ENCODE measurements at regions not wholly inside any gene's neighbourhood (a gene's known extent, or its start where the extent isn't known, plus 50 kb on each side); places are given as distances from the start of the nearest gene placed in this dataset.

GRCh38 chr13:86606264-86606663 is 807.0 kb upstream of the SLITRK6 start (continued):
- TF ChIP-seq ISX (CRISPR knock-in tag; conservative IDR thresholded peaks at IDR 0.05), result no peak
- TF ChIP-seq CBX5 (CRISPR knock-in tag; IDR thresholded peaks at IDR 0.05; ENCODE audit: borderline replicate concordance), result no peak

GRCh38 chr13:86608701-86609100 is 809.5 kb upstream of the SLITRK6 start:
- CTCF ChIA-PET (ENCODE audit: low intra/inter-chr PET ratio, low total read pairs), result no interaction called here
- no peak for ATAC-seq
- POLR2A ChIA-PET, result no interaction called here

More at GRCh38 chr13:86608701-86609100, 809.5 kb upstream of the SLITRK6 start:
- H3K4me3 ChIP-seq (replicated peaks in 1 of 3; ENCODE audit: insufficient read depth in 1 of 3, low read depth in 2 of 3, low read length in 3 of 3), result no peak overlapping the region
- in situ Hi-C loops (cut with HindIII; ENCODE audit: extremely low pct_ligation_motif_present, low pct_unique_long_range_greater_than_20kb) (no loop called here), intact Hi-C loops (cut with micrococcal nuclease; ENCODE audit: unreplicated experiment) (no loop called here)
- H3K4me1 ChIP-seq (ENCODE audit: insufficient read depth, low read length), result no peaks in the 10 kb centered on the region
- no peaks in the 10 kb centered on the region for H3K79me2 ChIP-seq (ENCODE audit: insufficient read depth, low read length)
- no peak overlapping the region for H3K9ac ChIP-seq (ENCODE audit: insufficient read depth, low read depth, low read length)
- no peak for DNase-seq (ENCODE audit: low spot score)
- FAIRE-seq, result no peak
- no peak overlapping the region for H3K27ac ChIP-seq (ENCODE audit: extremely low read length, insufficient read depth, low read length)
- H2AFZ ChIP-seq (ENCODE audit: low read length), result no peak overlapping the region
- H3K9me3 ChIP-seq (ENCODE audit: low read length), result no peaks in the 10 kb centered on the region
- no peak for TF ChIP-seq PBX2 (CRISPR knock-in tag; IDR thresholded peaks at IDR 0.05)
- TF ChIP-seq REST (IDR thresholded peaks at IDR 0.05; ENCODE audit: borderline replicate concordance in 1 of 2, low read depth in 1 of 2, low read length in 2 of 2), result no peak
- no peak for TF ChIP-seq ZXDC (CRISPR knock-in tag; IDR thresholded peaks at IDR 0.05)
- TF ChIP-seq KLF15 (CRISPR knock-in tag; IDR thresholded peaks at IDR 0.05; ENCODE audit: borderline replicate concordance), result no peak
- no peak overlapping the region for H3K4me2 ChIP-seq (ENCODE audit: low read depth, low read length)
- no TSS peak for BruUV-seq (replicated peaks)
- no peaks in the 10 kb centered on the region for H3K36me3 ChIP-seq (replicated peaks in 1 of 2; ENCODE audit: control insufficient read depth in 1 of 2, insufficient read depth in 2 of 2, low read length in 2 of 2)
- WGBS (ENCODE audit: low lambda C conversion rate), result 39% methylated on average over 2 of the region's 2 CpGs
- no peaks in the 10 kb centered on the region for H4K20me1 ChIP-seq (ENCODE audit: insufficient read depth, low read length)
- no peaks in the 10 kb centered on the region for H3K27me3 ChIP-seq (ENCODE audit: control insufficient read depth in 1 of 2, insufficient read depth in 2 of 2, low read length in 2 of 2)

All from HepG2 (cell line).